ENCODE measurements at regions not wholly inside any gene's neighbourhood (a gene's known extent, or its start where the extent isn't known, plus 50 kb on each side); places are given as distances from the start of the nearest gene placed in this dataset.

- ATAC-seq (no peak), DNase-seq (no peak)
- Histone ChIP-seq H3K27me3 (no peaks in the 10 kb centered on the region), H3K4me3 (no peak overlapping the region), H3K27ac (no peak overlapping the region), H3K4me1 (no peaks in the 10 kb centered on the region), H3K36me3 (no peaks in the 10 kb centered on the region), H3K9me3 (no peaks in the 10 kb centered on the region)
- TF ChIP-seq, protein P1, sequence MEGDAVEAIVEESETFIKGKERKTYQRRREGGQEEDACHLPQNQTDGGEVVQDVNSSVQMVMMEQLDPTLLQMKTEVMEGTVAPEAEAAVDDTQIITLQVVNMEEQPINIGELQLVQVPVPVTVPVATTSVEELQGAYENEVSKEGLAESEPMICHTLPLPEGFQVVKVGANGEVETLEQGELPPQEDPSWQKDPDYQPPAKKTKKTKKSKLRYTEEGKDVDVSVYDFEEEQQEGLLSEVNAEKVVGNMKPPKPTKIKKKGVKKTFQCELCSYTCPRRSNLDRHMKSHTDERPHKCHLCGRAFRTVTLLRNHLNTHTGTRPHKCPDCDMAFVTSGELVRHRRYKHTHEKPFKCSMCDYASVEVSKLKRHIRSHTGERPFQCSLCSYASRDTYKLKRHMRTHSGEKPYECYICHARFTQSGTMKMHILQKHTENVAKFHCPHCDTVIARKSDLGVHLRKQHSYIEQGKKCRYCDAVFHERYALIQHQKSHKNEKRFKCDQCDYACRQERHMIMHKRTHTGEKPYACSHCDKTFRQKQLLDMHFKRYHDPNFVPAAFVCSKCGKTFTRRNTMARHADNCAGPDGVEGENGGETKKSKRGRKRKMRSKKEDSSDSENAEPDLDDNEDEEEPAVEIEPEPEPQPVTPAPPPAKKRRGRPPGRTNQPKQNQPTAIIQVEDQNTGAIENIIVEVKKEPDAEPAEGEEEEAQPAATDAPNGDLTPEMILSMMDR (IDR thresholded peaks at IDR 0.05 in 4 of 5, conservative IDR thresholded peaks at IDR 0.05 in 1 of 5), result no peak
- TF ChIP-seq POLR2A (IDR thresholded peaks at IDR 0.05), result no peak
- intact Hi-C loops (cut with DNase I; ENCODE audit: low total_unique reads) (no loop called here), in situ Hi-C loops (cut with MboI; ENCODE audit: low sequenced_read_pairs in 4 of 4) (no loop called here)
These were observed 674.7 kb upstream of the TMEM132C start for GRCh38 chr12:127592245-127592644.

DNA sequence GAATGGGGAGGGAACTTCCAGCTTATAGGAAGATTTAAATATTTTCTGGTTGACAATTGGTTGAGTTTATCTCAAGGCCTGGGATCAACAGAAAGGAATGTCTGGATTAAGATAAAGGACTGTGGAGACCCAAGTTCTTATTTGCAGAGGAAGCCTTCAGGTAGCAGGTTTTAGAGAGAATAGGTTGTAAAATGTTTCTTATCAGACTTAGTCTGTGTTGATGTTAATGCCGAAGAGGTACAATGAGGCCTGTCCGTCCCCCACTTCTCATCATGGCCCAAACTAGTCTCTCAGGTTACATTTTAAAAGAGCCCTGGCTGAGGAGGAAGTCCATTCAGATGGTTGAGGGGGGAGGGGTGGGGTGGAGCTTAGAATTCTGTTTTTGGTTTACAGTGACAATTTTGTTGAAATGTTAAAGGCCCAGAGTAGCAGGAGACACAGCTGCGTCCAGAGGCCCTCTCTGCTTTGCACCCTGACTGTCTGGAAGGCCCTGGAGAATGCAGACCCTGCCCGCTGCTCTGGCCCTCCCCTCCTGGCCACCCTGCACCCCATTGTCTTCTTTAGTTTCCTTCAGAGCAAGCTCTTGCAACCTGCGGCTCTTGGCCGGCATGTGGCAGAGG, 672.5 kb upstream of the TMEM132C start:
- TF ChIP-seq, protein P1 (IDR thresholded peaks at IDR 0.05 in 4 of 5, conservative IDR thresholded peaks at IDR 0.05 in 1 of 5), result no peak
- TF ChIP-seq POLR2A (IDR thresholded peaks at IDR 0.05), result no peak
- intact Hi-C loops (cut with DNase I; ENCODE audit: low total_unique reads), result no loop called here

DNA sequence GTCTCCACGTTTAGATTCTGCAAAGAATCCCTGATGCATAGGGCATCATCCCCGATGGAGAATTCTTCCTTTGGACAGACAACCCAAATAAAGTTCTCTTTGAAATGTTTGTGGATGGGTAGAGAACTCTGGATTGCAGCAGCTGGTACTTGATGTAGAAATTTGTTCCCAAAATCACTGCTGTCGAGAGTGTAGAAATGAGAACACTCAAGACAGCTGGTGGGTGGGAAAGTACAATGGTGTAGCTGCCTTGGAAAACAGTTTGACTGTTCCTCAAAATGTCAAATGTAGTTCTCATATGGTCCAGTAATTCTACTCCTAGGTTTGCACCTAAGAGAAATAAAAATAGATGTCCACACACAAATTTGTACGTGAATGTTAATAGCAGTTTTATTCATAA, 671.5 kb upstream of the TMEM132C start:
- no peak overlapping the region for H3K27ac ChIP-seq

More for the DNA sequence above, 672.5 kb upstream of the TMEM132C start:
- H3K27ac ChIP-seq, result no peak overlapping the region
- ATAC-seq (no peak), DNase-seq (no peak)
- H3K4me1 ChIP-seq, result no peaks in the 10 kb centered on the region
- H3K4me3 ChIP-seq, result no peak overlapping the region
- in situ Hi-C loops (cut with MboI; ENCODE audit: low sequenced_read_pairs in 4 of 4), result no loop called here
- H3K27me3 ChIP-seq, result no peaks in the 10 kb centered on the region
- no peaks in the 10 kb centered on the region for H3K36me3 ChIP-seq
- no peaks in the 10 kb centered on the region for H3K9me3 ChIP-seq

GRCh38 chr12:127596891-127597290, 670.1 kb upstream of the TMEM132C start:
- no peaks in the 10 kb centered on the region for H3K4me1 ChIP-seq
- H3K4me3 ChIP-seq, result no peak overlapping the region
- TF ChIP-seq, protein P1 (IDR thresholded peaks at IDR 0.05 in 4 of 5, conservative IDR thresholded peaks at IDR 0.05 in 1 of 5), result no peak
- in situ Hi-C loops (cut with MboI; ENCODE audit: low sequenced_read_pairs in 4 of 4), result no loop called here
- no peaks in the 10 kb centered on the region for H3K9me3 ChIP-seq
- no peak for DNase-seq
- H3K27ac ChIP-seq, result no peak overlapping the region
- no peak for ATAC-seq
- intact Hi-C loops (cut with DNase I; ENCODE audit: low total_unique reads), result no loop called here
- no peaks in the 10 kb centered on the region for H3K27me3 ChIP-seq
- H3K36me3 ChIP-seq, result no peaks in the 10 kb centered on the region

More for the DNA sequence above, 671.5 kb upstream of the TMEM132C start:
- DNase-seq (no peak), ATAC-seq (no peak)
- Histone ChIP-seq H3K9me3 (no peaks in the 10 kb centered on the region), H3K4me1 (no peaks in the 10 kb centered on the region), H3K27me3 (no peaks in the 10 kb centered on the region), H3K4me3 (no peak overlapping the region), H3K36me3 (no peaks in the 10 kb centered on the region)
- intact Hi-C loops (cut with DNase I; ENCODE audit: low total_unique reads), result no loop called here
- TF ChIP-seq, protein P1 (IDR thresholded peaks at IDR 0.05 in 4 of 5, conservative IDR thresholded peaks at IDR 0.05 in 1 of 5), result no peak
- no peak for TF ChIP-seq POLR2A (IDR thresholded peaks at IDR 0.05)
- in situ Hi-C loops (cut with MboI; ENCODE audit: low sequenced_read_pairs in 4 of 4), result no loop called here

GRCh38 chr12:127599436-127599835, 667.5 kb upstream of the TMEM132C start:
- Histone ChIP-seq H3K27ac (no peak overlapping the region), H3K4me3 (no peak overlapping the region), H3K4me1 (no peaks in the 10 kb centered on the region), H3K27me3 (no peaks in the 10 kb centered on the region), H3K36me3 (no peaks in the 10 kb centered on the region), H3K9me3 (no peaks in the 10 kb centered on the region)
- ATAC-seq (no peak), DNase-seq (no peak)
- intact Hi-C loops (cut with DNase I; ENCODE audit: low total_unique reads) (no loop called here), in situ Hi-C loops (cut with MboI; ENCODE audit: low sequenced_read_pairs in 4 of 4) (no loop called here)
- TF ChIP-seq, protein P1 (IDR thresholded peaks at IDR 0.05 in 4 of 5, conservative IDR thresholded peaks at IDR 0.05 in 1 of 5), result no peak
- no peak for TF ChIP-seq POLR2A (IDR thresholded peaks at IDR 0.05)

Measured in gastrocnemius medialis (tissue), 4 donors.